DMS153 treated with DMSO at 0.1 percent for 48 hours (cell line): ENCODE measurements at regions not wholly inside any gene's neighbourhood (a gene's known extent, or its start where the extent isn't known, plus 50 kb on each side); places are given as distances from the start of the nearest gene placed in this dataset.

Experiments used
- DNase-seq: peaks from one replicate; lab custom pipeline; 2025; ENCODE audit not compliant: unreplicated experiment; lab: John Stamatoyannopoulos, UW

DNA sequence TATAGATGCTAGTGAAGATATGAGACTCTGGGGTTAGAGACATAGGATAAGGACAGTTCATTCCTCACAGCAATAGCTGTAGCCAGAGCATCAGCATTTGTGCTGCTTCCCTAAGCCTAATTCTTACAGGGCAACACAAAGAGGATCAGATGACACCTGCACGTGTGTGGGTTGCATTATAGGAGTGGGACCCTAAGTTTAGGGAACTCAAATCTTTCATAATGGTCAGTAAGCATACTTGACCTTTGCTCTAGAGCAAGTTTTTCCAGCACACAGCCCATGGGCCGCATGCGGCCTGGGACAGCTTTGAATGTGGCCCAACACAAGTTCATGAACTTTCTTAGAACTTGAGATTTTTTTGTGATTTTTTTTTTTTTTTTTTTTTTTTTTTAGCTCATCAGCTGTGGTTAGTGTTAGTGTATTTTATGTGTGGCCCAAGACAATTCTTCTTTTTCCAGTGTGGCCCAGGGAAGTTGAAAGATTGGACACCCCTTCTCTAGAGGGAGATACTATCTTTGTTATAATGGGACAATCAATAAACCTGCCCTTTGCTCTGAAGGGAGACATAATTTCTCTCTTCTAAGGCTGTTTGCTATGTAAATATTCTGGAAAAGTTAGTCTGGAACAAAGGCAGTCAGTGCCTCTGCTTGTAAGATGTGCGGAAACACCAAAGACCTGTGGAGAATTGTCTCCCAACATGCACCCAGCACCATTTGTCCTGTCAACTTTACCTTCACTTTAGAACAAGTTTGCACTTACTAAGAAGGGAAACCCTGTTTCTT is 650.2 kb downstream of the ZNF674 start:
- no peak for DNase-seq

DNA sequence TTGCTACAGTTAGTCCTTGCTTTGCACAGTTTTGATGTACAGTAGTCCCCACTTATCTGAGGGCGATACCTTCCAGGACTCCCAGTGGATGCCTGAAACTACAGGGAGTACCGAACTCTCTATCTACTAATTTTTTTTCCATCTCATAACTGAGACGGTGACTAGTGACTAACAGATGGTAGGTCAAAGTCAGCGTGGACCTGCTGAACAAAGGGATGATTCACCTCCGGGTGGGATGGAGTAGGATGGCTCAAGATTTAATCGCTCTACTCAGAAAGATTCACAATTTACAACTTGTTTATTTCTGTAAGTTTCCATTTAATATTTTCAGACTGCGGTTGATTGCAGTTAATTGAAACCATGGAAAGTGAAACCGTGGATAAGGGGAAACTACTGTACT is 655.8 kb downstream of the ZNF674 start:
- no peak for DNase-seq

- DNase-seq: no peak
Measured at GRCh38 chrX:45888518-45888917, 656.7 kb downstream of the ZNF674 start.

DNA sequence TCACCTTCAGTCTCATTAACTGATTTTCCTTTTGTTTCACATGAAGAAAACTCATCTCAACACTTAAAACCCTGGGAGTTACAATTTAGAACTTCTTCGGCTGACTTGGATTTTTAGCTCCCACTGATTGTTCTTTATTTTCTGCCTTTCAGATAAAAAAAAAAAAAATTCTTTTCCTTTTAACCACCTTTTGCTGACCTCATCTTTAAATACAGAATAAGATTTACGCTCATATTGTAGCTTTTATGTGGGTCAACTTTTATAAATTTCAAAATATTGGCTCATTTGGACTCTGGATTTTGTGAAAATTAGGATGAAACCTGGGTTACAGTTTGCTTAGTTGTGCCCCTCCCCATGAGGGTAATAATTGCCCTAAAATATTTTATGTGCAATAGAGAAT is 659.3 kb downstream of the ZNF674 start:
- no peak for DNase-seq

DNA sequence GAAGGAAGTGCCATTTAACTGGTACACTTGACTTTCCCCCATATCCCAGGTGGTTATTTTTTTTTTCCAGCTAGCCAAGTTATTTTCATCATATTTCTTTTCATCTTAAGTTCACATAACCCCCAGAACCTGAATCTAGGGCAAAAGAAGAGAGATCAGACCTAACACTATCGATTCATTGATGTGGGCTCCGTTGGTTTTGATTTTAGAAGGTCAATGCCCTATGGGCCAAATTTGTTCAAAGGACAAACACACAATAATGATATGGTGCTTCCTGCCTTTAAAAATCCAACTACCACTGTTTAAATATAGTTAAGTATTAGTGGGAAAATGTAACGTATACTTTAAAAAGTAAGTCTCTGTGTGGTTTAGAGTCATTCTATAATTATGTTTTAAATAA is 665.7 kb downstream of the ZNF674 start:
- DNase-seq: no peak

DNA sequence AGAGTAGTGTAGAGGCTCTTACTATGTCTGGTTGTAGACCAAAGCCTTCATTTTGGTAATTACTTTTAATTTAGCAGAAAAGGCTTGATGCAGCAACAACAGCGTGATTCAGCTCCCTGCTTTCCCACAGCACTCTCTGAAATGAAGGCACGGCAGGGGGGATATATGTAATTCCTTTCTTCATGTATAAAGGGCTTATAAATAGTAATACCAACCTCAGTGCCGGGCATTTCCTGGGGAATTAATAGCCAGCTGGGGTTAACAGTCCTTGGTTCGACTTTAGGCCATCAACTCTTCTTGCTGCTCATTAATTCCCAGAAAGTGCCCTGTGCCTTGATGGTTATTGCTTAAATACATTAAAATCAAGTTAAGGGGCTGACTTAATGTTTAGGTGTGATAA is 669.0 kb downstream of the ZNF674 start:
- DNase-seq: no peak

GRCh38 chrX:45873781-45874180 is 671.4 kb downstream of the ZNF674 start:
- no peak for DNase-seq

DNA sequence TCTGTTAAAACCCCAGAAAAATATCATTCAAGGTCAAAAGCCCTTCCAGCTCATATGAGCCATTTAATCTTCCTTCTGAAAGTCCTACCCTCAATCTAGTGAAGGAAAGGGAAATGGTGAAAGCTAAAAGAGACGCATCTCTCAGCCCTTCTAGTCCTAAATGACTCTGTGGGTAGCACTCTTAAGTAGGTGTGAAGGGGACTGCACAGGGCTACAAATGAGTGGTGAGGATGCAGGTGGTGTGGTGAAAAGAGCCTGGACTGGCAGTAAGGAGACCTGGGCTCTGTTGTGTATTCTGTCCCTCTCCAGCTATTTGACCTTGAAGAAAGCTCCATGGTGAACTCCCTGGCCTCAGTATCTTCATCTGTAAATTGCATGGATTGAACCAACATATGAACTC is 671.8 kb upstream of the DIPK2B start:
- DNase-seq: no peak

- DNase-seq: no peak
Measured at GRCh38 chrX:45868425-45868824, 667.7 kb upstream of the DIPK2B start.

- DNase-seq: no peak
Measured at GRCh38 chrX:45862801-45863200, 662.1 kb upstream of the DIPK2B start.

DNA sequence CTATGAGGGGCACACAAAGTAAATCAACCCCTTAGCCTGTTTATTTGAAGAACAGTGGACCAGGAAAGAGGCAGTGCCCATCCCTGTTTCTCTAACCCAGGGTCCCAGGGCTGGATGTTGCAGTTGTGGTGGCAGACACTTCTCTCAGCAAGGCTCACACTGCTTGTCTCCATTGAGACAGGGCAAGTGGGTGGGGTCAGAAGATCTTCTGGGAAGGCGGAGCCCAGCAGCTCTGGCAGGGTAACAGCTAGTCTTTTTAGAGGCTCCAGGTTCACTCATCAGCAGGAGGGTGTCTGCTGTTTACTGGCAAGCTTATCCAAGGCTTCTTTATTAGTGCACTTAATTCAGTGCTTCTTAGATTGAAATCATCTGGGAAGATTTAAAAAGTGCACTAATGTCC is 659.8 kb upstream of the DIPK2B start:
- DNase-seq: no peak

DNA sequence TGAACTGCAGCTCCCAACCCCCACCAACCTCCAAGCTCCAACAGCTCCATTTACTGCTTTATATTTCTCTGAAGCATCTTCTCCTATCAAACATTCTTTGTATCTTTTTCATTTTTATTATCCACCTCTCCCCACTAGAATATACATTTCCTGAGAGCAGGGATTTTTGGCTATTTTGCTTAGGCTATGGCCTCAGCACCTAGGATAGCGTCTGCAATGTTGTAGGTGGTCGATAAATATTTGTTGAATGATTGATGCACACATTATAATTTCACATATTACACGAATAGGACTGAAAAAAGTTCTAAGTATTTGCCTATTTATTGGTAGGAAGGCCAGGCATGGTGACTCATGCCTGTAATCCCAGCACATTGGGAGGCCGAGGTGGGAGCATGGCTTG is 658.7 kb upstream of the DIPK2B start:
- DNase-seq: no peak

GRCh38 chrX:45852884-45853283 is 652.2 kb upstream of the DIPK2B start:
- no peak for DNase-seq

- DNase-seq: no peak
Measured at GRCh38 chrX:45851434-45851991, 650.8 kb upstream of the DIPK2B start.

GRCh38 chrX:45850775-45851433 is 650.2 kb upstream of the DIPK2B start:
- DNase-seq: no peak

- DNase-seq: no peak
Measured at GRCh38 chrX:45850197-45850774, 649.6 kb upstream of the DIPK2B start.

DNA sequence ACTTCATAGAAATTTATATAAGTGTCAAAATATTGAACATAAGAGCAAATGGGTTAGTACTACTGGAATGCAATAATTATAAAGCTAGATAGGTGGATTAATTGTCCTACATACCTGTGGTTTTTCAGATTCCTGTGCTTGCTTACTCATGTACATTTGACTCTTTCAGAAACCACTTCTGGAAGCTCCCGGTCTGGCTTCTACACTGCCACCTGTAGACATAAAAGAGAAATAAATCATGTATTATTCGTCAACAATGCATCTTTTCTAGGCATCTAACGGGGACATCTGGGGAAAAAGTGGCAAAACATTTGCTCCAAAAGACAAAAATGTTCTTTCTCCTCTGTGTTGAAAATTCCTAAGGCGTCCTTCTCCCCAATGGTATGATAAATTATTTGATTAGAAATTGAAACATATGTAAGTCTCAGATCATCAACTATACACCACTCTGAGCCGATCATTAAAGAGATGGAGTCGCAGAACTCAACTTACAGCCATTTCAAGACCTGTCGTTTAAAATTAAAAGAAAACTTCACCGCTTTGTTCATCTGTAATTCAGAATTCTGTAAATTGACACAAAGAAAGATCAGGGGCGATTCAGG is 648.7 kb upstream of the DIPK2B start:
- peak; percentile 2 for DNase-seq

DNA sequence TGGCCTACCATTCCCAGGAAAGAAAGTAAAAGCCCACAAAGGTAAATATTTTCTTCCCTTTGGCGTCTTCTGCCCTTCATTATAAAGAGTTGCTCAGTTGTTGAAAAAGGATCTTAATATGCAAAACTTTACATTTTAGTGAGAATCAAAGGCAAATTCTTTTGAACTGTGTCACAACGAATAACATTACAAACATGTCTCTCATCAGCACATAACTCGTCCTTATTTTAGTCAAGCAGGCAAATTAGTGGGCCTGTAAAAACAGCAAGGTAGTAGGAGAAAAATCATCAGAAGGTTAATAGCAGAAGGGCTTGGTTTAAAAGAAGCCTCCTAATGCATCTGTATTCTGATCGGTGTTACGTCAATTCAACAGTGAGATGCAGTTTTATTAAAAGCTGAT is 647.3 kb upstream of the DIPK2B start:
- no peak for DNase-seq

DNA sequence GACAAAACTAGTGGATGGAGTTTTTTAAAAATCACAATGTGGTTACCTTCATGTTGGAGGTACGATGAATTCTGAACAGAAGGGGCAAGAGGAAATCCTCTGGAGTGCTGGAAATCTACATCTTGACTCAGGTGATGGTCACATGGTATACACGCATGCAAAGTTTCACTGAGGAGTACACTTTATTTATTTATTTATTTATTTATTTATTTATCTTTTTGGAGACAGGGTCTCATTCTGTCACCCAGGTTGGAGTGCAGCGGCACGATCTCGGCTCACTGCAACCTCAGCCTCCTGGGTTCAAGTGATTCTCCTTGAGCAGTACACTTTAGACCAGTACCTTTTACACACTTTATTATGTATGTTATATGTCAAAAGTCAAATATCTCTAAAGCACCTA is 645.7 kb upstream of the DIPK2B start:
- DNase-seq: no peak

DNA sequence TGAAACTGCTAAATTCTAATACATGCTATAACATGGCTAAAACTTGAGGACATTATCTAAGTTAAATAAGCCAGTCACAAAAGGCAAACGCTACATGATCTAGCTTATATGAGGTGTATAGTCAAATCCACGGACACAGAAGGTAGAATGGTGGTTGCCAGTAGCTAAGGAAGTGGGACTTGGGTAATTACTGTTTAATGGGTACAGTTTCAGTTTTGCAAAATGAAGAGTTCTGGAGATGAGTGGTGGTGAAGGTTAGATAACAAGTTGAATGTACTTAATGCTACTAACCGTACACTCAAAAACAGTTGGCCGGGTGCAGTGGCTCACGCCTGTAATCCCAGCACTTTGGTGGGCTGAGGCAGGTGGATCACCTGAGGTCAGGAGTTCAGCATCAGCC is 644.5 kb upstream of the DIPK2B start:
- no peak for DNase-seq

DNA sequence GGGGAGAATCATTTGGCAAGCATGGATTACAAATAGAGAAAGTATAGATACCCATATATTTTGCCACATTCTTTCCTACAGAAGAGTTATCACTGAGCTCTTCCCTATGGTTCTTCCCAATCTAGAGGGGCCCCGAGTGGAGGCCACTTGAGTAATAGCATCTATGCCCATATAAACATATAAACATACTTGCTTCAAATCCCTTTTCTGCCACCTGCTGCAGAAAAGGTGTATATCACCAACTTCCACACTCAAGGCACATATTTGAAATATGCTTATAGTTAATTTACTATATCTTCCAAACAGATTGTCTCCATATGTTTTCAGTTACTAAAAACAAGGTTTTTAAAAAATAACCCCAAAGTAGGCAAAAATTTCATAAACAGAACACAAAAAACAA is 642.8 kb upstream of the DIPK2B start:
- no peak for DNase-seq

GRCh38 chrX:45842926-45843315 is 642.2 kb upstream of the DIPK2B start:
- DNase-seq: no peak
